Inflammatory macrophage treated with lipopolysaccharide for 4 hours (primary cell): ENCODE measurements at regions not wholly inside any gene's neighbourhood (a gene's known extent, or its start where the extent isn't known, plus 50 kb on each side); places are given as distances from the start of the nearest gene placed in this dataset.

Source experiments
- DNase-seq: peaks from one replicate; pipeline ENCODE4 v3.0.0-alpha.2; 2020

DNA sequence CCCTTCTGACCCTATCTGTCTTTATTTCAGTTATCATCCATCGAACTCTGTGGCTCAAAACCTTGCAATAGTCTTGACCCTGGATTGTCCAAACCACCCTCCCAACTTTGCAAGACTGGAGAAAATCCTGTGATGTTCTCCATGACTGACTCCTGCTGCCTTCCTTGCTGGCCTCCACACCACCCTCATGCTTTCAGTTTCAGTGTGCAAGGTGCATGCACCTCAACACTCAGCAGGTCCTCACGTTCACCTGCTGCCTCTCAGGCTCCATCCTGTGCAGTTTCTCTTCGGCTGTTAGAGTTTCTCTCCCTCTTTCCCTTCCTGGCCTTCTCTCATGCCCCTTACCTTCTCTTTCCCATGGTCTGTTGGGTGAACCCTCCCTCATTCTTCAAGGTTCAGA is 59.4 kb upstream of the ASIC2 start:
- no peak for DNase-seq

GRCh38 chr17:33356266-33356665 is 63.2 kb upstream of the ASIC2 start:
- no peak for DNase-seq

DNA sequence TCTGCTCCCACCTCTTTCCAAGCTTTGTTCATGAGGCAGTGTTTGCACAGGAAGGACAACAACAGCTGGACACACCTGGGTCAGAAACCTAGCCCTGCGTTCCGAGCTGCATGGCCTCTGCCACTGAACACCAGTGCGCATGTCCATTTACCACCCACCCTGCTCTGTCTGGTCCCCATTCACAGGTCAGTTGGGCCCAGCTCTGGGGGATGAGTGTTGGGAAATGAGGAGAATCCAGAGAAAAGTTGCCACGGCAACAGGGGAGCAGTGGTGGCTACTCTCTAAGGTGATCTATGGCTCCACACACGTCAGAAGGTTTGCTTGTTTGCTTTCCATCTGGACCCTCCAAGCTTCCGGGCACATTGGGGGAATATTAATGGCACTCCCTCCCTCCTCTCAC is 70.4 kb upstream of the ASIC2 start:
- DNase-seq = no peak

DNA sequence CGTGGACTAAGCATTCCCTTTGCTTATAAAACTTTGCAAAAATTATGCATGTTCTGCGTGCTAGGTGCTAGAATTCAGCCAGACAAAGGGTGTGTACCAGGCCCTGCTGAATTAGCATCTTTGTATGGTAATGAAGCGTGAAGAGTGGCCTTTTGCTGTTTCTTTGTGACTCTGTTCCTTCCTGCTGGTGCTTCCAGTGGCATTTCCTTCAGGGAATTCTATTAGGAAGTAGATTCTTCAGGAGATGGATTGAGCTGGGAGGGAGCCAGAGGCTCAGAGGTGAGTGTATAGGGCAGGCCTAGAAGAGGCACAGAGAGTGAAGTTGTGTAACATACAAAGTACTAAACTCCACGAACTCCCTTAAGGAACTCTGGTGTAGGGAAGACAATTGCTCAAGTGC is 73.9 kb upstream of the ASIC2 start:
- no peak for DNase-seq

DNA sequence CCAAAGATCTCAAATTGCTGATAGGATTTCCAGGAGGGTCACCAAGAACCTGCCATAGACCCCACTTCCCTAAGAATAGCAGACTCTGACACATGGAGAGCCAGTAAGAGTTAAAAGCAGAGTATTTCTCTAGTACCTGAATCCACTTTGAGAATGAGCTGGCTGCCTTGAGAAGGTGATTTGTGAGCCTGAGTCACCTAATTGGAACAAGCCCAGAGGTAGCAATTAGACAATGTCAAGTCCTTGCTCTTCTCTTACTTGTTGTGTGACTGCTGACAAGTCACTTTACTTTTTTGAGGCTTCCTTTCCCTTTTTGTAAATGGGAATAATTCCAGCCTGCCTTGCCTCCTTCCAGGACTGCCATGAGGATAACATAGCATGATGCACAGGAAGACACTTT is 76.1 kb upstream of the ASIC2 start:
- DNase-seq = no peak

DNA sequence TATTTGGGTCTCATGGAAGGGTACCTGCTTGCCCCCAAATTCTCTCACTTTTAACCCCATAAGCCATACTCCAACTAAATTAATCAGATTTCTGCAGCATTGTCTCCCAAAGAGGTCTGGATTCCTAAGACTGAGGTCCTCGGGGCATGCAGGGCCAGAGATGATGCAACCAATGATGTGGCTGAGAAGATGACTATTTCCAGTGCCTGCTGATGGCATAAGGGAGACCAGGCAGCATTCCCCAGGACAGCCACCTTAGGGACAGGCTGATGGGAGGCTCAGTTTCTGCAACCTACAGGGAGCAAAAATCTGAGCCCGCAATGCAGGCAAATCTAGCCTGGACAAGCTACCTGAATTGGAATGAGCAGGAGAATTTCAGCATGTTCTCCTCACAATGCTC is 76.8 kb upstream of the ASIC2 start:
- no peak for DNase-seq

DNA sequence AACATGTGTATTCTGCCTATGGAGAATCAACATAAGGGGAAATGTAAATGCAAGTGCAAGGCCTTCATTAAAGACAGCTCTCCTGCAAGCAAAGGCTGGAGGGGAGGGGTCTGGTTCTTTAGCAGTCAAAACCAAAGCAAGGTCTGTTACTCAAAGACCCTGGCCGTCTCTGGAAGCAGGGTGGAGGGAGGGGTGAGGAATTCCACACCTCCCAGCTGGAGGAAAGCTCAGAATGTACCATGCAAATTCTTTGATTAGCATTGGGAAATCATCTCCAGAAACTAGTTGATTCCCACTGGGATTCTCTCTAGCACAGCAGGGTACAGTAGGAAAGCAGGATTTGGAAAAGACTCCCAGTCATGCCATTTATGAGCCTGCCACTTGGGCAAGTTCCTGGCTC is 77.3 kb upstream of the ASIC2 start:
- DNase-seq = no peak

DNA sequence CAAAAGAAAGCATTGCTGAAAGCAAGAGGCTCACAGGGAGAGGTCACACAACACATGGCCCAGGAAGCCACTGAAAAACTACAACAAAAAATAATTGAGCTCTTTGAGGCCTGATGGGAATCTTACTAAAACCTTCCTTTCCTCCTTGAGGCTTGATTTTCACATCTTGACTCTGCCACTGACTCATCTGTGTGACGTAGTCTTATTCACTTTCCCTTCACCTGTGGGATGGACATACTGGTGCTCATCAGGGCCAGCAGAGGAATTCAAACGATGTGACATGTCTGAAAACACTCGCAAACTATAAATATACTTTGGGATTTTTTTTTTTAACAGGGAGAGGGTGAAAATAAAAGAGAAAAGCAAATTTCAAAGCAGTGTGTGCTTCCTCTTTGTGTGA is 78.3 kb upstream of the ASIC2 start:
- DNase-seq = no peak

GRCh38 chr17:33373273-33373672 is 80.2 kb upstream of the ASIC2 start:
- peak; percentile 15 for DNase-seq

GRCh38 chr17:33375103-33375502 is 82.0 kb upstream of the ASIC2 start:
- DNase-seq = no peak

GRCh38 chr17:33375783-33376182 is 82.7 kb upstream of the ASIC2 start:
- no peak for DNase-seq

- DNase-seq = no peak
Measured at GRCh38 chr17:33377837-33378595, 84.9 kb upstream of the ASIC2 start.

DNA sequence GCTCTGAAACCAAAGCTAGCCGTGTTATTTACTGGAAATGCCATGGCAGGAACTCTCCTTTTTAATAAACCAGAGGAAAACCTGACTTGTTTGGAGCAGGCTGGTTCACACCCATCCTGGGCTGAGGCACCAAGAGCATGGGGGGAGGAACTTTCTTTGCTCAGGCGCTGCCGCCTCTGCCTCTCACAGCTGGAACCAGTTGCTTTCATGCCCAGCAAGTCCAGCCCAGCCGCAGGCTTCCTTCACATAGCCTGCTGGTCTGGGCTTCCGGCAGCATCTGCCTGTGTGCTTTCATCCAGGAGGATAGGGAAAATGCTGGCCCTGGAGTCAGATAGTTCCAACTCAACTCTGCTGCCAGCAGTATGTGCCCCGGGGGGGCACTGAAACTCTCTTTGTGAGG is 88.1 kb upstream of the ASIC2 start:
- DNase-seq = no peak

- DNase-seq = no peak
Measured at GRCh38 chr17:33383488-33384023, 90.5 kb upstream of the ASIC2 start.

GRCh38 chr17:33385133-33385532 is 92.0 kb upstream of the ASIC2 start:
- no peak for DNase-seq

DNA sequence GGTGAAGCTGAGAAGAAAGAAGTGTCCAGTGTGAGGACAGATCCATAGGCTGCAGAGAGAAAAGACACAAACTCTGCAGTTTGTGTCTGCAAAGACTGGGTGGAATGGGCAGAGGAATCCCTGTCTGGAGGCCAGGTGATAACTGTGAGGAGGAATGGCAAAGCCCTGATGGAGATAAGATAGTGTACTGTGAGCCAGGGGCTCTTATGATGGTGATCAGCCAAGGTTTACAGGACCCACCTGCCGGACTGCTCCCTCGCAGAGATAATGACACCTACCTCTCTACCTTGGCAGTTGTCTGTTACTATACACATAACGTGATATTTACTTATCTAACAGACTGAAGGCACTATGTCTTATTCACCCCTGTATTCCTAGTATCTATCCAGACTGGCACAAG is 92.6 kb upstream of the ASIC2 start:
- DNase-seq = no peak

DNA sequence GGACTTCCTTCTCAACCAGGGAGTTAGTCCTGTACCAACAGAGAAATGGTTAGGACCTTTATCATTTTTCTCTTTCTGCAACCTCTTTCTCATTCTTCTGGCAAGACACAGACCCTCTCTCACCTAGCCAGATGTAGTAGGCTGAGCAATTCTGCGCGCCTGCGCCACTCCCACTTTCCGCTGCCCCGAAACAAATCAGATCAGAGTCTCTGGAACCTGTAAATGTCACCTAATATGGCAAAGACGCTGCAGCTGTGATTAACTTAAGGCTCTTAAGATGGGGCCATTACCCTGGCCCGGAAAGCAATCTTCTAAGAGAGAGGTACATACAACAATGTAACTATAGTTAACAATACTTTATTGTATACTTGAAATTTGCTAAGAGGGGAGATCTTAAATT is 94.3 kb upstream of the ASIC2 start:
- no peak for DNase-seq

DNA sequence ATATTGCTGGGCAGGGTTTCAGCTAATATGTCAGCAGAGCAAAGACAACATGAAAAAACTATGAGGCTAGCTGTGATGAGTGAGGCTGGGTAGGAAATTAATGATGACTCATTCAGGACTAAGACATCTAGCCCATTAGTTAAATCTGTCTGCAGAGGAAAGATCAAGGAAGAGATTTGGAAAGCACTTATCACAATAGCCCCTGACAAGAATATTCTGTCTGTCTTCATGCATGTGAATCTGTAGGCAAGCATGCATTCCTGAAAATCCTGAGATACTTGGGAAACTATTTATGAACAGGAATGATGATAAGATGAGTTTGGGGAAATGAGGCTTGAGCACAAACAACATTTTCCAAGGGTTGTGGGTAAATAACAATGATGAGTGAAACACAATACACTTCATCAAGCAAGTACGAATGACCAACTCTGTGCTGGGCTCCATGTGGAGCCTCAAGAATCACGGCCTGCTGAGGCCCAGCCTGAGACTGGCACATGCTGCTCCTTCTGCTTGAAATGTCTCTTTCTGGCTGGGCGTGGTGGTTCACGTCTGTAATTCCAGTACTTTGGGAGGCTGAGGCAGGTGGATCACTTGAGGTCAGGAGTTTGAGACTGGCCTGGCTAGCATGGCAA is 96.5 kb upstream of the ASIC2 start:
- no peak for DNase-seq

DNA sequence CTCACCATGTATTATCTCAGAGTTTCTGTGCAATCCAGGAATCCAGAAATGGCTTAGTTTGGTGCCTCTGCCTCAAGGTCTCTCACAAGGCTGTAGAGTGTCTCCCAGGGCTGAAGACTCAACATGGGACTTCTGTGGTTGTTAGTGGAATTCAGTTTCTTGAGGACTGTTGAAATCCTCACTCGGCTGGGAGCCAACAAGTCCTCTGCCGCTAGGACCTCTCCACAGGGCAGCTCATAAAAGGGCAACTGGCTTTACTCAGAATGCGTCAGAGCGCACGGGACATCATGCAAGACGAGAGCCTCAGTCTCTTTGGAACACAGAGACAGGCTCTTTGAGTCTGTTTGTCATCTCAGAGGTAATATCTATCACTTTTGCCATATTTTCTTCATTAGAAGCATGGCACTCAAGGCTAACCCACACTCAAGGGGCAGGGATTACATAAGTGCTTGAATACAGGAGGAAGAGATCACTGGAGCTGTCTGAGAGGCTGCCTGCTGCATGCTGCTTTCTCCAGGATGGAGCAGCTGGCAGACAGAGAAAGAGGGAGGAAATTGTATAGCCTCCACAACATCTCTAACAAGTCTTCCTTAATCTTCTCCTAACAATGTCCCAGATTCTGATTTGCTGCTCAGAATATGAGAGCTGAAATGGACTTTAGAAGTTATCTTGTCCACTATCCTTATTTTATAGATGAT is 97.5 kb upstream of the ASIC2 start:
- no peak for DNase-seq

GRCh38 chr17:33396818-33397217 is 103.7 kb upstream of the ASIC2 start:
- no peak for DNase-seq

DNA sequence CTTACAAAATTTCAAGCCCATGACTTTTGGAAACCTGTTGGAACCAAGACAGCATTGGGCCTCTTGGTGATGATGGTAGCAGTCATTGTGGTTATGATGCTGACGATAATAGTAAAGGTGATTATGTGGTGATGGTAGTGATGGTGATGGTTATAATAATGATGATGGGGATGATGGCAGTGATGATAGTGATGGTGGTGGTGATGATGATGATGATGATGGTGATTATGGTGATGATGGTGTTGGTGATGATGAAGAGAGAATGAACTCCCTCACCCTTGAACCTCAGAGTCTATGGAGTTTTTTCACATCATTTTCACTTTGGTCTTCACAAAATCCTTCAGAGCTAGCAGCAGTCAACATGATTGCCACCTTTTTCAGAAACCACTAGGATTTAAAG is 105.3 kb upstream of the ASIC2 start:
- DNase-seq = no peak

DNA sequence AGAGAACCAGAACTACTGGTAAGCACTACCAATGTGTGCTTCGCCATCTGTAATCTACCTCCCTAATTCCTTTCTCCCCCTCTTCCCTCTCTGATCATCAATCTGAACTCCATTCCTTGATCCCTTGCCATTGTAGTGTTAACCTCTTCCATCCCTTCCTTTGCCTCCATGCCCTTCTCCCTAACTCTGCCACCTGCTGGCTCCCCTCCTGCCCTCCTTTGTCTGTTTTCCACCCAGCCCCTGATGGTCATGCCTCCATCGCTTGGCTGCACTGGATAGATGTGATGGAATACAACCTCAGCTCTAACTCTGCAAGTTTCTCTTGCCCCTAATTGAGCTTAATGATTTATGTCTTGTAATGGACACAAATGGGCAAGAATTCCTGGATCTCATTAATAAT is 108.2 kb upstream of the ASIC2 start:
- no peak for DNase-seq

DNA sequence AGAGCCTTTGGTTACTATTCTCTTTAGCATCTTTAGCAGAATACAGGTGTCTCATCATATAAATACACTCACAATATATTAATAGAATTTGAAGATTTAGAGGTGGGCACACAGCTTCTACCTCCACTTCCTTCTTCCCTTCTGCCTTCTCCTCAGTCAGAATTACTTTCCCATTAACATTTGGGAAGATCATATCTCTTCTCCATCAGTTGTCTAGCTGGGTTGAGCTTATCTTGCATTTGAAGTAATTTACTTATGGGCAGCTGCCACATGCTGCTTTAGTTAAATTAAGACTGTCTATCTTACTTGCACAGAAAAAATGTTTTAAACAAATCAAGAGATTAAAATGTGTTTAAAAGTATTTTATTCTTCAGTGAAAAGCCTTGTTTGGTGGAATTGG is 110.1 kb upstream of the ASIC2 start:
- DNase-seq = no peak
